ENCODE measurements at regions not wholly inside any gene's neighbourhood (a gene's known extent, or its start where the extent isn't known, plus 50 kb on each side); places are given as distances from the start of the nearest gene placed in this dataset.

- DNase-seq = no peak
- Mint-ChIP-seq H3K27ac (no peak overlapping the region), H3K9me3 (no peaks in the 10 kb centered on the region), H3K27me3 (ENCODE audit: low read depth, poor library complexity) (peaks cover 11% of the 10 kb centered on the region), H3K36me3 (ENCODE audit: low read depth) (no peaks in the 10 kb centered on the region), H3K4me3 (no peak overlapping the region), H3K4me1 (no peaks in the 10 kb centered on the region)
- no peak for TF ChIP-seq CTCF (IDR thresholded peaks at IDR 0.05)
Observed at GRCh38 chr9:86469476-86470250, 115.5 kb upstream of the TUT7 start.

GRCh38 chr9:86464242-86464641 lies 110.0 kb upstream of the TUT7 start:
- no peaks in the 10 kb centered on the region for H3K36me3 Mint-ChIP-seq (ENCODE audit: low read depth)
- no peaks in the 10 kb centered on the region for H3K9me3 Mint-ChIP-seq
- no peak overlapping the region for H3K27ac Mint-ChIP-seq
- H3K4me1 Mint-ChIP-seq = no peaks in the 10 kb centered on the region
- H3K4me3 Mint-ChIP-seq = no peak overlapping the region
- DNase-seq = no peak
- H3K27me3 Mint-ChIP-seq (ENCODE audit: low read depth, poor library complexity) = peaks cover 7% of the 10 kb centered on the region
- no peak for TF ChIP-seq CTCF (IDR thresholded peaks at IDR 0.05)

- no peak overlapping the region for H3K4me3 Mint-ChIP-seq
- no peaks in the 10 kb centered on the region for H3K36me3 Mint-ChIP-seq (ENCODE audit: low read depth)
- no peaks in the 10 kb centered on the region for H3K4me1 Mint-ChIP-seq
- no peak for TF ChIP-seq CTCF (IDR thresholded peaks at IDR 0.05)
- peaks cover 5% of the 10 kb centered on the region for H3K27me3 Mint-ChIP-seq (ENCODE audit: low read depth, poor library complexity)
- H3K27ac Mint-ChIP-seq = no peak overlapping the region
- H3K9me3 Mint-ChIP-seq = no peaks in the 10 kb centered on the region
- DNase-seq = no peak
Observed at GRCh38 chr9:86460216-86461002, 106.2 kb upstream of the TUT7 start.

- DNase-seq = no peak
- no peak for TF ChIP-seq CTCF (IDR thresholded peaks at IDR 0.05)
- Mint-ChIP-seq H3K4me3 (no peak overlapping the region), H3K27me3 (ENCODE audit: low read depth, poor library complexity) (peaks cover 3% of the 10 kb centered on the region), H3K36me3 (ENCODE audit: low read depth) (no peaks in the 10 kb centered on the region), H3K9me3 (no peaks in the 10 kb centered on the region), H3K4me1 (no peaks in the 10 kb centered on the region), H3K27ac (no peak overlapping the region)
Observed at GRCh38 chr9:86459599-86460155, 105.5 kb upstream of the TUT7 start.

DNA sequence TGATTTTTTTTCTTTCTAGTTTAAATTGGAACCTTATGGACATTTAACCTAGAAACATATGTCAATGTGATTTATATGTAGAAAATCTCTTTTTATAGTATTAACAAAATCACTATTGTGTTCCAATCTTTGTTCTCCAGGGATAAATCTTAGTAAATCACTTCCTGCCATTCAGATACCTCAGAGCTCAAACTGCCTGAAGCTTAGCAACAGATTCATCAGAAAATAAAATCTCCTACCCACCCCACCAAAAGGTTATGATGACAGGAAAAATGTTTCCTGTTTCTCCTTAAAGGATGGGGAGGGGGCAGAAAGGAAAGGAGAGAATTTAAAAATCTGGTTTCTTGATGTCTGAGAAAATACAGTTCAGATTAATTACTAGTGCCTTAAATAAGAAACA lies 105.0 kb upstream of the TUT7 start:
- Mint-ChIP-seq H3K9me3 (no peaks in the 10 kb centered on the region), H3K4me3 (no peak overlapping the region), H3K4me1 (no peaks in the 10 kb centered on the region), H3K27ac (no peak overlapping the region), H3K36me3 (ENCODE audit: low read depth) (no peaks in the 10 kb centered on the region), H3K27me3 (ENCODE audit: low read depth, poor library complexity) (peaks cover 3% of the 10 kb centered on the region)
- DNase-seq = no peak
- no peak for TF ChIP-seq CTCF (IDR thresholded peaks at IDR 0.05)

All from nephron progenitor cell (in vitro differentiated cells).